ES-I3 (cell line): ENCODE measurements at regions not wholly inside any gene's neighbourhood (a gene's known extent, or its start where the extent isn't known, plus 50 kb on each side); places are given as distances from the start of the nearest gene placed in this dataset.

Experiments used
- H3K36me3 ChIP-seq: 2 replicates; pipeline ENCODE4 v1.6.1; 2013; ENCODE audit warnings: mild to moderate bottlenecking, low read length, control low read depth, moderate library complexity; ENCODE audit not compliant: insufficient read depth
- H3K4me1 ChIP-seq: 2 replicates; pipeline ENCODE4 v1.6.1; 2013; ENCODE audit warnings: mild to moderate bottlenecking, control low read depth, low read length; ENCODE audit not compliant: insufficient read depth
- H3K9ac ChIP-seq: 2 replicates; pipeline ENCODE4 v1.6.1; 2013; ENCODE audit warnings: low read depth, mild to moderate bottlenecking, low read length, moderate library complexity
- H3K9me3 ChIP-seq: 2 replicates; pipeline ENCODE4 v1.6.1; 2013; ENCODE audit warnings: mild to moderate bottlenecking, low read length, moderate library complexity; ENCODE audit not compliant: control insufficient read depth, insufficient read depth

GRCh38 chr1:239322369-239322768 is 64.0 kb upstream of the CHRM3 start:
- Histone ChIP-seq H3K9ac (no peak overlapping the region), H3K9me3 (no peaks in the 10 kb centered on the region), H3K36me3 (no peaks in the 10 kb centered on the region), H3K4me1 (no peaks in the 10 kb centered on the region)

- Histone ChIP-seq H3K9ac (no peak overlapping the region), H3K36me3 (no peaks in the 10 kb centered on the region), H3K4me1 (no peaks in the 10 kb centered on the region), H3K9me3 (no peaks in the 10 kb centered on the region)
Observed at GRCh38 chr1:239321877-239322276, 64.5 kb upstream of the CHRM3 start.

GRCh38 chr1:239317948-239318347 is 68.4 kb upstream of the CHRM3 start:
- H3K9ac ChIP-seq: no peak overlapping the region

GRCh38 chr1:239315631-239316217 is 70.6 kb upstream of the CHRM3 start:
- H3K9ac ChIP-seq: no peak overlapping the region
- H3K4me1 ChIP-seq: no peaks in the 10 kb centered on the region
- no peaks in the 10 kb centered on the region for H3K9me3 ChIP-seq
- no peaks in the 10 kb centered on the region for H3K36me3 ChIP-seq

More at GRCh38 chr1:239317948-239318347, 68.4 kb upstream of the CHRM3 start:
- no peaks in the 10 kb centered on the region for H3K36me3 ChIP-seq
- no peaks in the 10 kb centered on the region for H3K9me3 ChIP-seq
- no peaks in the 10 kb centered on the region for H3K4me1 ChIP-seq

- Histone ChIP-seq H3K4me1 (0 out of 2 replicates have a peak, but pooled peaks cover 9% of the 10 kb centered on the region), H3K9ac (no peak overlapping the region), H3K9me3 (no peaks in the 10 kb centered on the region), H3K36me3 (no peaks in the 10 kb centered on the region)
Observed at GRCh38 chr1:239311331-239311730, 75.0 kb upstream of the CHRM3 start.

GRCh38 chr1:239308701-239309333 is 77.6 kb upstream of the CHRM3 start:
- Histone ChIP-seq H3K36me3 (no peaks in the 10 kb centered on the region), H3K9ac (no peak overlapping the region), H3K9me3 (no peaks in the 10 kb centered on the region), H3K4me1 (0 out of 2 replicates have a peak, but pooled peaks cover 9% of the 10 kb centered on the region)

GRCh38 chr1:239307886-239308285 is 78.5 kb upstream of the CHRM3 start:
- no peaks in the 10 kb centered on the region for H3K36me3 ChIP-seq

GRCh38 chr1:239306426-239306825 is 79.9 kb upstream of the CHRM3 start:
- Histone ChIP-seq H3K4me1 (0 out of 2 replicates have a peak, but pooled peaks cover 9% of the 10 kb centered on the region), H3K9ac (no peak overlapping the region), H3K9me3 (no peaks in the 10 kb centered on the region), H3K36me3 (no peaks in the 10 kb centered on the region)

More at GRCh38 chr1:239307886-239308285, 78.5 kb upstream of the CHRM3 start:
- no peaks in the 10 kb centered on the region for H3K9me3 ChIP-seq
- H3K9ac ChIP-seq: no peak overlapping the region
- H3K4me1 ChIP-seq: 0 out of 2 replicates have a peak, but pooled peaks cover 9% of the 10 kb centered on the region

- H3K4me1 ChIP-seq: no peaks in the 10 kb centered on the region
- no peak overlapping the region for H3K9ac ChIP-seq
- no peaks in the 10 kb centered on the region for H3K9me3 ChIP-seq
- no peaks in the 10 kb centered on the region for H3K36me3 ChIP-seq
Observed at GRCh38 chr1:239303289-239303688, 83.1 kb upstream of the CHRM3 start.

GRCh38 chr1:239302696-239303095 is 83.7 kb upstream of the CHRM3 start:
- Histone ChIP-seq H3K4me1 (no peaks in the 10 kb centered on the region), H3K9me3 (no peaks in the 10 kb centered on the region), H3K36me3 (no peaks in the 10 kb centered on the region), H3K9ac (no peak overlapping the region)

GRCh38 chr1:239301251-239301650 is 85.1 kb upstream of the CHRM3 start:
- Histone ChIP-seq H3K36me3 (no peaks in the 10 kb centered on the region), H3K9ac (no peak overlapping the region)

GRCh38 chr1:239297910-239298309 is 88.5 kb upstream of the CHRM3 start:
- Histone ChIP-seq H3K36me3 (no peaks in the 10 kb centered on the region), H3K9me3 (no peaks in the 10 kb centered on the region), H3K9ac (no peak overlapping the region), H3K4me1 (no peaks in the 10 kb centered on the region)

More at GRCh38 chr1:239301251-239301650, 85.1 kb upstream of the CHRM3 start:
- no peaks in the 10 kb centered on the region for H3K4me1 ChIP-seq
- H3K9me3 ChIP-seq: no peaks in the 10 kb centered on the region

- H3K9me3 ChIP-seq: no peaks in the 10 kb centered on the region
- peaks cover 8% of the 10 kb centered on the region; the same call in 1 of the 2 replicates for H3K4me1 ChIP-seq
- no peaks in the 10 kb centered on the region for H3K36me3 ChIP-seq
- no peak overlapping the region for H3K9ac ChIP-seq
Observed at GRCh38 chr1:239293350-239294110, 92.8 kb upstream of the CHRM3 start.

- H3K4me1 ChIP-seq: peaks cover 20% of the 10 kb centered on the region; the same call in 1 of the 2 replicates
- peaks cover 7% of the 10 kb centered on the region for H3K9me3 ChIP-seq
- 0 out of 2 replicates have a peak, but pooled peaks cover 3% of the 10 kb centered on the region for H3K36me3 ChIP-seq
- no peak overlapping the region for H3K9ac ChIP-seq
Observed at GRCh38 chr1:239288820-239289554, 97.4 kb upstream of the CHRM3 start.
